Ishikawa (cell line): ENCODE measurements at regions not wholly inside any gene's neighbourhood (a gene's known extent, or its start where the extent isn't known, plus 50 kb on each side); places are given as distances from the start of the nearest gene placed in this dataset.

Experiments used
- CEBPB ChIP-seq: IDR thresholded peaks from 2 replicates; pipeline ENCODE4 v1.6.1; 2012
- CREB1 ChIP-seq: IDR thresholded peaks from 2 replicates; pipeline ENCODE4 v1.6.1; 2012; ENCODE audit warnings: low read depth
- EGR1 ChIP-seq: IDR thresholded peaks from 2 replicates; pipeline ENCODE4 v1.6.1; 2012
- EP300 ChIP-seq: IDR thresholded peaks from 2 replicates; pipeline ENCODE4 v1.6.1; 2012; ENCODE audit warnings: borderline replicate concordance
- FOXM1 ChIP-seq: IDR thresholded peaks from 2 replicates; pipeline ENCODE4 v1.6.1; 2012; ENCODE audit warnings: low read depth, borderline replicate concordance
- NFIC ChIP-seq: IDR thresholded peaks from 2 replicates; pipeline ENCODE4 v1.6.1; 2012
- RAD21 ChIP-seq: IDR thresholded peaks from 2 replicates; pipeline ENCODE4 v1.6.1; 2012; ENCODE audit warnings: low read depth
- TAF1 ChIP-seq: IDR thresholded peaks from 2 replicates; pipeline ENCODE4 v1.6.1; 2012; ENCODE audit warnings: low read depth, mild to moderate bottlenecking
- TCF12 ChIP-seq: IDR thresholded peaks from 2 replicates; pipeline ENCODE4 v1.6.1; 2012; ENCODE audit warnings: low read depth
- TEAD4 ChIP-seq: IDR thresholded peaks from 2 replicates; pipeline ENCODE4 v1.6.1; 2012
- YY1 ChIP-seq: IDR thresholded peaks from 2 replicates; pipeline ENCODE4 v1.6.1; 2012; ENCODE audit warnings: low read depth
- ZBTB7A ChIP-seq: IDR thresholded peaks from 2 replicates; pipeline ENCODE4 v1.6.1; 2012; ENCODE audit warnings: low read depth
- TF ChIP-seq, protein P1 (sequence below): IDR thresholded peaks from 2 replicates; pipeline ENCODE4 v1.6.1; 2012
- TF ChIP-seq, protein P2 (sequence below): IDR thresholded peaks from 2 replicates; pipeline ENCODE4 v1.6.1; 2012
- TF ChIP-seq, protein P3 (sequence below): IDR thresholded peaks from 2 replicates; pipeline ENCODE4 v1.6.1; 2012; ENCODE audit warnings: low read depth, mild to moderate bottlenecking

DNA sequence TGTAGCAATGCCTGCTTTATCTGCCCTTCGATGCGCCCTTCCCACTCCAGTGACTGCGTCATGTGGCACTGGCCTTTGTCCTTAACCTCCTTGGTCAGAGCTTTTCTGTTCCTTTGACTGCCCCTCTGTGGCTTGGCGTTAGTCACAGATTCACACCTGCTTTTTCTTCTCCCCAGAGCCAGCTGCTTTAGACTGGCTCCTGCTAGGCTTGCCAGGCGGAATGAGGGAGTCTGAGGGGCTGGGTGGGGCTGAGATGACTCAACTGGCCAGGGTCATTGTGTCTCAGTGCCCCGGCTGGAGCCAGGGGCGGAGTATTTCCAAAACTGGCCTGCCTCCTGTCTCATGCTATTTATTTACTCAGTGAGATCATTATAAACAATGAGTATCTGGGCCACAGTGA lies 194.1 kb downstream of the EMX2 start:
- no peak for TF ChIP-seq FOXM1
- no peak for TF ChIP-seq ZBTB7A
- TF ChIP-seq TEAD4, result no peak
- TF ChIP-seq CEBPB, result no peak
- TF ChIP-seq, protein P1, sequence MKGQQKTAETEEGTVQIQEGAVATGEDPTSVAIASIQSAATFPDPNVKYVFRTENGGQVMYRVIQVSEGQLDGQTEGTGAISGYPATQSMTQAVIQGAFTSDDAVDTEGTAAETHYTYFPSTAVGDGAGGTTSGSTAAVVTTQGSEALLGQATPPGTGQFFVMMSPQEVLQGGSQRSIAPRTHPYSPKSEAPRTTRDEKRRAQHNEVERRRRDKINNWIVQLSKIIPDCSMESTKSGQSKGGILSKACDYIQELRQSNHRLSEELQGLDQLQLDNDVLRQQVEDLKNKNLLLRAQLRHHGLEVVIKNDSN, result no peak; the same call in 1 of the 2 replicates
- peak; percentile 62; the same call in 1 of the 2 replicates for TF ChIP-seq TCF12
- TF ChIP-seq YY1, result no peak
- TF ChIP-seq CREB1, result no peak
- TF ChIP-seq, protein P2, sequence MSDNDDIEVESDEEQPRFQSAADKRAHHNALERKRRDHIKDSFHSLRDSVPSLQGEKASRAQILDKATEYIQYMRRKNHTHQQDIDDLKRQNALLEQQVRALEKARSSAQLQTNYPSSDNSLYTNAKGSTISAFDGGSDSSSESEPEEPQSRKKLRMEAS, result peak; percentile 52
- TF ChIP-seq NFIC, result peak; percentile 47; the same call in 1 of the 2 replicates
- TF ChIP-seq, protein P3, sequence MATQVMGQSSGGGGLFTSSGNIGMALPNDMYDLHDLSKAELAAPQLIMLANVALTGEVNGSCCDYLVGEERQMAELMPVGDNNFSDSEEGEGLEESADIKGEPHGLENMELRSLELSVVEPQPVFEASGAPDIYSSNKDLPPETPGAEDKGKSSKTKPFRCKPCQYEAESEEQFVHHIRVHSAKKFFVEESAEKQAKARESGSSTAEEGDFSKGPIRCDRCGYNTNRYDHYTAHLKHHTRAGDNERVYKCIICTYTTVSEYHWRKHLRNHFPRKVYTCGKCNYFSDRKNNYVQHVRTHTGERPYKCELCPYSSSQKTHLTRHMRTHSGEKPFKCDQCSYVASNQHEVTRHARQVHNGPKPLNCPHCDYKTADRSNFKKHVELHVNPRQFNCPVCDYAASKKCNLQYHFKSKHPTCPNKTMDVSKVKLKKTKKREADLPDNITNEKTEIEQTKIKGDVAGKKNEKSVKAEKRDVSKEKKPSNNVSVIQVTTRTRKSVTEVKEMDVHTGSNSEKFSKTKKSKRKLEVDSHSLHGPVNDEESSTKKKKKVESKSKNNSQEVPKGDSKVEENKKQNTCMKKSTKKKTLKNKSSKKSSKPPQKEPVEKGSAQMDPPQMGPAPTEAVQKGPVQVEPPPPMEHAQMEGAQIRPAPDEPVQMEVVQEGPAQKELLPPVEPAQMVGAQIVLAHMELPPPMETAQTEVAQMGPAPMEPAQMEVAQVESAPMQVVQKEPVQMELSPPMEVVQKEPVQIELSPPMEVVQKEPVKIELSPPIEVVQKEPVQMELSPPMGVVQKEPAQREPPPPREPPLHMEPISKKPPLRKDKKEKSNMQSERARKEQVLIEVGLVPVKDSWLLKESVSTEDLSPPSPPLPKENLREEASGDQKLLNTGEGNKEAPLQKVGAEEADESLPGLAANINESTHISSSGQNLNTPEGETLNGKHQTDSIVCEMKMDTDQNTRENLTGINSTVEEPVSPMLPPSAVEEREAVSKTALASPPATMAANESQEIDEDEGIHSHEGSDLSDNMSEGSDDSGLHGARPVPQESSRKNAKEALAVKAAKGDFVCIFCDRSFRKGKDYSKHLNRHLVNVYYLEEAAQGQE, result peak; percentile 42; the same call in 1 of the 2 replicates
- TF ChIP-seq TAF1, result no peak
- no peak for TF ChIP-seq EGR1
- TF ChIP-seq RAD21, result peak; percentile 36; the same call in 1 of the 2 replicates
- peak; percentile 71; the same call in 1 of the 2 replicates for TF ChIP-seq EP300

DNA sequence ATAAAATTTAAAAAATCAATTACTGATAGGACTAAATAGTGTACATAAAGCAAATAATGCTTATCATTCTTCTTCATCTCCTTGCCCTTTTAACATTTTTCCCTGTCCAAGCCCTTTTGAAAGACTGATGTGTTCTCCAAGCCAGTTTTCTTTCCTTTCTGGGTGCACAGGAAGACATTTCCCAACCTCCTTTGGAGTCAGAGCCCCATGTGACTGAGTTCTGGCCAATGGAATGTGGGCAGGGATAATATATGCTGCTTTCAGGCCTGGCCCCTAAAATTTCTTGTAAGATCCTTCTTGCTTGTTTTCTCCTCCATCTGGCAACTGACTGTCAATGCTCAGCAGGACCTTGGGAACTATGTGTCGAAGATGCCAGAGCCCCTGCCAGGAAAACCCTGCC lies 197.5 kb downstream of the EMX2 start:
- TF ChIP-seq CEBPB (no peak), CREB1 (no peak), ZBTB7A (no peak), FOXM1 (no peak), EP300 (no peak)
- TF ChIP-seq, protein P1, result peak; percentile 76

DNA sequence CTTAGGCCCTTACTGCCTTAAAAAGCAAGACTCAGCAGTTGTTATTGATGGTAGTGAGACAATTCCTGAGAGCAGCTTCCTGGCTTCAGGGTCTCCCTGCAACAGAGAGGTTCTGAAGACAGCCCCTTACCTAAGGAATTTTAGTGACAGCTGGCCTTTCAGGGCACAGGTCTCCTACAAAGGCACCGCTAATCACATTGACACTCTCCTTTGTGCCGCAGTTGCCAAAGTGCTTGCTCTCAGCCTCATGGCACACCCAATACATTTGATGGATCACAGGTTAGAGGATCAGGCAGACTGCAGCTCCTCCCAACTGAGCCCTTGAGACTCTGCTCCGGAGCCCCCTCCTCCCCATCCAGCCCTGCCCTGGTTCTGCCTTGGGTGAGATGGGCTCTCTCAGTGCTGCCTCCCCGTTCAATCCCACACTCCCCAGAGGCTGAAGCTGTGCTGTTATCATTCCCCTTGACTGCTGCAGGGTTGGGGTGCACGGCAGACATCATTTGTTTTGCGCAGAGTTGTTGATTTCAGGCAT lies 198.2 kb downstream of the EMX2 start:
- TF ChIP-seq CEBPB (no peak), TEAD4 (no peak)
- TF ChIP-seq, protein P2, result no peak

DNA sequence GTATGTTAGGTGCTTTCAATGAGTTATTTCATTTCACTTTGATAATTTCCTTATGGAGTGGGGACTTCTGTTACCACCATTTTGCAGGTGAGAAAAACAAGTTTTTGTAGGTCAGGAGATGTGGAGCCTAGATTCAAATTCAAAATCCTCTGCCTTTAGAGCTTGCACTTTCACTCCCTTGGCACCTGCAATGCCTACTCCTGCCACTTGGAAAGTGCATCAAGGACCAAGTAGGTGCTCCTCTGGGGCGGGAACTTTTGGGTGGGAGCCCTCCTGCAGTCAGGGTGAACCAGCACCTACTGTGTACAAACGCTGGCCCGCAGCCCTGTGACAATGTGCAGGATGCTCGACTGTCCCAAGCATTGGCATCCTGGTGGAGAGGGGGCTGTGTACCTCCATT lies 199.0 kb downstream of the EMX2 start:
- no peak for TF ChIP-seq TAF1
- TF ChIP-seq FOXM1, result no peak
- no peak for TF ChIP-seq YY1
- no peak for TF ChIP-seq TEAD4
- no peak for TF ChIP-seq EGR1
- no peak for TF ChIP-seq EP300
- TF ChIP-seq, protein P1, result no peak
- TF ChIP-seq, protein P2, result no peak

DNA sequence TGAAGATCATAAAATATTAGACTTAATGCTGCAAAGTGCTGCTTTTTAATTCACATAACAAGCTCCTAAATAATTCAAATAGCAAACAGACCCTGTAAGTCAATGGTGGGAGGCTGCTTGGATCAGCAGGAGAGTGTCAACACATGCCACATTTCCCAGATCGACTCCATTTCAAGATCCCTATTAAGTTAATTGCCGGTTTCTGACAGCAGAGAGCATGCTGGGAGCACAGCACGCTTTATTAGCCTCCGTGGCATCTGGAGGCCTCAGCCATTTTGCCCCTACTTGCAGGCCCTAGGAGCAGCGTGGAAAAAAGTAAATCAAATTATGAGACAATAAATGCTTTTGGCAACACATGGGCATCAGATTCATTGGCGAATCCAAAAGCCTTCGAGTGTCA lies 201.0 kb downstream of the EMX2 start:
- TF ChIP-seq EP300, result no peak
- no peak for TF ChIP-seq YY1
- TF ChIP-seq TEAD4, result no peak
- TF ChIP-seq ZBTB7A, result no peak
- no peak for TF ChIP-seq FOXM1
- TF ChIP-seq NFIC, result no peak
- TF ChIP-seq EGR1, result no peak
- TF ChIP-seq, protein P2, result no peak
- no peak for TF ChIP-seq CEBPB

DNA sequence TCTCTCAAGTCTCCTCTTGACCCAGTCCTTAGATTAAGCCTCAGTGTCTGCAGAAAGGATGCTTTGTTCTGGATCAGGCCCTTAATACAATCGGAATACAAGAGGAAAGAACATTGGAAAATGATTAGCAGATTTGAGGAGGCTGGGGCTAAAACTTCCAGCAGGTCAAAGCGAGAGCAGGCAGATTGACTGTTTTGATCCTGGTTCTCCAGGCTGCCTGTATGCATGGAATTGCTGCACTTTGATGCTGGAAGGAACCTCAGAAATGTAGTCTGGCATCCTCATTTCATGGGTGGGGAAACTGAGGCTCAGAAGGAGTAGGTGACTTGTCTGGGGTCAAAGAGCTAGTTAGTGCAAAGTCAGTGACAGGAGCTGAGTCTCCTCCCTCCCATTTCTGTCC lies 202.8 kb downstream of the EMX2 start:
- TF ChIP-seq ZBTB7A (no peak), TCF12 (no peak), FOXM1 (no peak), RAD21 (no peak), CEBPB (no peak), EP300 (no peak), EGR1 (no peak), TEAD4 (no peak), NFIC (no peak), TAF1 (no peak), CREB1 (no peak), YY1 (no peak)
- TF ChIP-seq, protein P2, result no peak
- TF ChIP-seq, protein P1, result no peak
